Right ventricle myocardium inferior (tissue), 1 donor: ENCODE measurements at regions not wholly inside any gene's neighbourhood (a gene's known extent, or its start where the extent isn't known, plus 50 kb on each side); places are given as distances from the start of the nearest gene placed in this dataset.
"Not testable (repeated sequence)": the region's sequence is repeated elsewhere in the genome, so short reads cannot be mapped to it uniquely, and the experiment has no call there.

ENCODE experiments used
- ATAC-seq: fragments of 200-7000 bp; cut with Tn5 transposase; one replicate; pipeline ENCODE4 v1.9.1; 2020; ENCODE audit warnings: mild to moderate bottlenecking, moderate library complexity
- DNase-seq: peaks from one replicate; pipeline ENCODE4 v3.0.0; 2021; ENCODE audit errors: missing footprints
- intact Hi-C: fragments of 100-400 bp; cut with DNase I; formaldehyde crosslinking; loops from one replicate; pipeline ENCODE4 v1.11.0; 2022
- donor health status: DM: no; HTN: yes; CAD: no; lungs with severe emphysema.

GRCh38 chr6:50958148-50958697 is 139.6 kb downstream of the TFAP2B start:
- DNase-seq, result no peak
- ATAC-seq, result no peak
- intact Hi-C loops, result no loop called here

GRCh38 chr6:50959081-50959641 is 140.5 kb downstream of the TFAP2B start:
- ATAC-seq, result no peak
- no peak for DNase-seq
- intact Hi-C loops, result no loop called here

- intact Hi-C loops, result no loop called here
- DNase-seq (no peak), ATAC-seq (no peak)
Measured at GRCh38 chr6:50961611-50962010, 142.9 kb downstream of the TFAP2B start.

- intact Hi-C loops, result no loop called here
- DNase-seq (no peak), ATAC-seq (no peak)
Measured at GRCh38 chr6:50962213-50962759, 143.6 kb downstream of the TFAP2B start.

- DNase-seq, result no peak
- no peak for ATAC-seq
- intact Hi-C loops, result no loop called here
Measured at GRCh38 chr6:50963952-50964351, 145.3 kb downstream of the TFAP2B start.

GRCh38 chr6:50965495-50965894 is 146.8 kb downstream of the TFAP2B start:
- ATAC-seq (no peak), DNase-seq (no peak)
- intact Hi-C loops, result no loop called here

GRCh38 chr6:50966532-50966931 is 147.9 kb downstream of the TFAP2B start:
- intact Hi-C loops, result no loop called here
- no peak for ATAC-seq

GRCh38 chr6:50966986-50967385 is 148.3 kb downstream of the TFAP2B start:
- ATAC-seq (no peak), DNase-seq (no peak)
- intact Hi-C loops, result no loop called here

More at GRCh38 chr6:50966532-50966931, 147.9 kb downstream of the TFAP2B start:
- DNase-seq, result no peak

GRCh38 chr6:50968246-50968645 is 149.6 kb downstream of the TFAP2B start:
- intact Hi-C loops, ATAC-seq, DNase-seq: not testable (repeated sequence)

- ATAC-seq (no peak), DNase-seq (no peak)
- intact Hi-C loops, result no loop called here
Measured at GRCh38 chr6:50970908-50971307, 152.2 kb downstream of the TFAP2B start.

GRCh38 chr6:50973464-50973863 is 154.8 kb downstream of the TFAP2B start:
- intact Hi-C loops, result no loop called here
- DNase-seq (no peak), ATAC-seq (no peak)

- ATAC-seq (no peak), DNase-seq (no peak)
- intact Hi-C loops, result no loop called here
Measured at GRCh38 chr6:50974319-50974718, 155.6 kb downstream of the TFAP2B start.

GRCh38 chr6:50975216-50975615 is 156.5 kb downstream of the TFAP2B start:
- DNase-seq (no peak), ATAC-seq (no peak)
- intact Hi-C loops, result no loop called here

- intact Hi-C loops, result no loop called here
- ATAC-seq, result no peak
- no peak for DNase-seq
Measured at GRCh38 chr6:50976907-50977306, 158.2 kb downstream of the TFAP2B start.

GRCh38 chr6:50977796-50978195 is 159.1 kb downstream of the TFAP2B start:
- ATAC-seq (no peak), DNase-seq (no peak)
- intact Hi-C loops, result no loop called here

- ATAC-seq, result no peak
- no peak for DNase-seq
- intact Hi-C loops, result no loop called here
Measured at GRCh38 chr6:50978380-50979170, 159.9 kb downstream of the TFAP2B start.

GRCh38 chr6:50979171-50979525 is 160.5 kb downstream of the TFAP2B start:
- DNase-seq (no peak), ATAC-seq (no peak)
- intact Hi-C loops, result no loop called here

GRCh38 chr6:50984135-50984534 is 165.5 kb downstream of the TFAP2B start:
- intact Hi-C loops, result no loop called here
- DNase-seq (no peak), ATAC-seq (no peak)

- intact Hi-C loops, result no loop called here
- ATAC-seq (no peak), DNase-seq (no peak)
Measured at GRCh38 chr6:50986319-50986718, 167.6 kb downstream of the TFAP2B start.

GRCh38 chr6:50989123-50989522 is 170.5 kb downstream of the TFAP2B start:
- DNase-seq (no peak), ATAC-seq (no peak)
- intact Hi-C loops, result no loop called here
